ENCODE measurements at regions not wholly inside any gene's neighbourhood (a gene's known extent, or its start where the extent isn't known, plus 50 kb on each side); places are given as distances from the start of the nearest gene placed in this dataset.
A peak's percentile ranks its signal among the peaks of the same experiment; 100 is the strongest.

GRCh38 chr9:746661-747434, 94.6 kb upstream of the DMRT1 start:
- Histone ChIP-seq H3K27me3 (no peaks in the 10 kb centered on the region), H3K27ac (peak overlapping the region in 1 of 3 donors; percentile 93), H3K4me3 (no peak overlapping the region), H3K4me1 (peaks cover 0 to 55% (median 26%) of the 10 kb centered on the region in 4 donors), H3K9me3 (no peaks in the 10 kb centered on the region), H3K36me3 (peaks cover 3 to 25% (median 15%) of the 10 kb centered on the region in 4 donors)
- 81% methylated on average over 6 of the region's 7 CpGs for WGBS (ENCODE audit: insufficient coverage, low coverage, low lambda C conversion rate, missing lambda C conversion rate)
- TF ChIP-seq CTCF (IDR thresholded peaks at IDR 0.05) (no peak), POLR2A (IDR thresholded peaks at IDR 0.05) (no peak)
- intact Hi-C loops (cut with DNase I), result no loop called here
- no peak for DNase-seq
- no peak for ATAC-seq

- peaks cover 0 to 18% (median 10%) of the 10 kb centered on the region in 4 donors for H3K36me3 ChIP-seq
- DNase-seq (no peak), ATAC-seq (no peak)
- no peaks in the 10 kb centered on the region for H3K9me3 ChIP-seq
- peaks cover 0 to 48% (median 22%) of the 10 kb centered on the region in 4 donors for H3K4me1 ChIP-seq
- 100% methylated on average over 1 of the region's 1 CpG for WGBS (ENCODE audit: insufficient coverage, low coverage, low lambda C conversion rate, missing lambda C conversion rate)
- no peak for TF ChIP-seq POLR2A (IDR thresholded peaks at IDR 0.05)
- TF ChIP-seq CTCF (IDR thresholded peaks at IDR 0.05), result no peak
- intact Hi-C loops (cut with DNase I), result no loop called here
- H3K27ac ChIP-seq, result no peak overlapping the region
- H3K4me3 ChIP-seq, result no peak overlapping the region
- H3K27me3 ChIP-seq, result no peaks in the 10 kb centered on the region
Measured at GRCh38 chr9:747567-747966, 93.9 kb upstream of the DMRT1 start.

GRCh38 chr9:748861-749497, 92.5 kb upstream of the DMRT1 start:
- H3K9me3 ChIP-seq, result no peaks in the 10 kb centered on the region
- TF ChIP-seq POLR2A (IDR thresholded peaks at IDR 0.05) (no peak), CTCF (IDR thresholded peaks at IDR 0.05) (no peak)
- H3K36me3 ChIP-seq, result peaks cover 0 to 16% (median 7%) of the 10 kb centered on the region in 4 donors
- intact Hi-C loops (cut with DNase I), result no loop called here
- ATAC-seq (no peak), DNase-seq (no peak)
- WGBS (ENCODE audit: insufficient coverage, low coverage, low lambda C conversion rate, missing lambda C conversion rate), result 87% methylated on average over 9 of the region's 10 CpGs
- H3K4me1 ChIP-seq, result peaks cover 0 to 41% (median 13%) of the 10 kb centered on the region in 4 donors
- no peaks in the 10 kb centered on the region for H3K27me3 ChIP-seq
- no peak overlapping the region for H3K4me3 ChIP-seq
- no peak overlapping the region for H3K27ac ChIP-seq

GRCh38 chr9:749716-750115, 91.8 kb upstream of the DMRT1 start:
- 41% methylated on average over 5 of the region's 5 CpGs for WGBS (ENCODE audit: insufficient coverage, low coverage, low lambda C conversion rate, missing lambda C conversion rate)
- no peak overlapping the region for H3K4me3 ChIP-seq
- no peak for ATAC-seq
- H3K27me3 ChIP-seq, result no peaks in the 10 kb centered on the region
- H3K36me3 ChIP-seq, result peaks cover 0 to 16% (median 5%) of the 10 kb centered on the region in 4 donors
- no peak for DNase-seq
- H3K9me3 ChIP-seq, result no peaks in the 10 kb centered on the region
- intact Hi-C loops (cut with DNase I), result no loop called here
- TF ChIP-seq POLR2A (IDR thresholded peaks at IDR 0.05), result no peak
- TF ChIP-seq CTCF (IDR thresholded peaks at IDR 0.05), result no peak
- H3K4me1 ChIP-seq, result peaks cover 0 to 41% (median 12%) of the 10 kb centered on the region in 4 donors
- H3K27ac ChIP-seq, result no peak overlapping the region
